SK-N-SH treated with all-trans-retinoic acid at 6 μM for 48 hours (cell line): ENCODE measurements at regions not wholly inside any gene's neighbourhood (a gene's known extent, or its start where the extent isn't known, plus 50 kb on each side); places are given as distances from the start of the nearest gene placed in this dataset.

Experiments used
- OSR1 ChIP-seq: fragments of 250-450 bp; sonication (Bioruptor Pico); IDR thresholded peaks from 2 replicates; pipeline ENCODE4 v1.8.0; 2022; ENCODE audit warnings: moderate library complexity, mild to moderate bottlenecking, inconsistent platforms
- TCF4 ChIP-seq: fragments of 250-450 bp; sonication (Bioruptor Pico); IDR thresholded peaks from 2 replicates; pipeline ENCODE4 v1.8.0; 2021; ENCODE audit warnings: mild to moderate bottlenecking, moderate library complexity, borderline replicate concordance
- ZFP30 ChIP-seq: fragments of 450-650 bp; formaldehyde crosslinking; IDR thresholded peaks from 2 replicates; pipeline ENCODE4 v1.5.0; 2022; ENCODE audit warnings: mild to moderate bottlenecking, moderate library complexity

DNA sequence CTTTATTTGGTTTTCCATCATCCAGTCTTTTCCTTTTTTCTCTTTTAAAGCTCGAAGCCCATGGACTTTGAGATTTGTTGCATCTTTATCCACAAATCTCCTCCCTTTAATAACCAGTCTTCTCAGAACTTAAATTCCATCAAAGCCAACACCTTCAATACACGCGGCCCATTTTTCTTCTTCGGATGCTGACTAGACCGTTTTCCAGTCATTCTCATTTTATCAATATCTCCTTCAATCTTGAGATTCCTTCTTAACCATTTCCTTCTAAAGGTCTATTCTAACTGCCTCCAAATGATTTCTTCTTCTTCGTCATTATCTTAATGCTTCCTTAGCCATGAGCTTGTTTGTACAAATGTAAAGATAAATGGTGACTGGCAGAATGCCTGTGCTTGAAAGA is 173.5 kb downstream of the BAMBI start:
- TF ChIP-seq ZFP30 (CRISPR knock-in tag) (no peak), TCF4 (no peak), OSR1 (CRISPR knock-in tag) (no peak)
